GM19324 (cell line): ENCODE measurements at regions not wholly inside any gene's neighbourhood (a gene's known extent, or its start where the extent isn't known, plus 50 kb on each side); places are given as distances from the start of the nearest gene placed in this dataset.

Source experiments
- ATAC-seq: cut with Tn5 transposase; IDR thresholded peaks from one replicate; pipeline ENCODE4 v1.9.1; 2021; ENCODE audit warnings: mild to moderate bottlenecking, moderate library complexity; ENCODE audit not compliant: unreplicated experiment, low FRiP score

GRCh38 chr1:55546553-55546952 lies 331.4 kb upstream of the USP24 start:
- ATAC-seq, result no peak

- no peak for ATAC-seq
Measured at GRCh38 chr1:55544826-55545225, 329.7 kb upstream of the USP24 start.

- no peak for ATAC-seq
Measured at GRCh38 chr1:55542901-55543504, 327.8 kb upstream of the USP24 start.

GRCh38 chr1:55541296-55541695 lies 326.1 kb upstream of the USP24 start:
- ATAC-seq, result no peak

GRCh38 chr1:55539652-55540512 lies 324.7 kb upstream of the USP24 start:
- ATAC-seq, result no peak

- ATAC-seq, result no peak
Measured at GRCh38 chr1:55538428-55538827, 323.3 kb upstream of the USP24 start.

GRCh38 chr1:55536545-55536865 lies 321.3 kb upstream of the USP24 start:
- peak; percentile 58 for ATAC-seq

- ATAC-seq, result no peak
Measured at GRCh38 chr1:55535724-55536544, 320.8 kb upstream of the USP24 start.

- no peak for ATAC-seq
Measured at GRCh38 chr1:55534565-55535121, 319.5 kb upstream of the USP24 start.

GRCh38 chr1:55531644-55532043 lies 316.5 kb upstream of the USP24 start:
- no peak for ATAC-seq

- ATAC-seq, result no peak
Measured at GRCh38 chr1:55530749-55531478, 315.8 kb upstream of the USP24 start.

- ATAC-seq, result no peak
Measured at GRCh38 chr1:55529017-55529416, 313.9 kb upstream of the USP24 start.

GRCh38 chr1:55527831-55528230 lies 312.7 kb upstream of the USP24 start:
- no peak for ATAC-seq

GRCh38 chr1:55526716-55527115 lies 311.6 kb upstream of the USP24 start:
- ATAC-seq, result no peak

GRCh38 chr1:55524006-55524405 lies 308.8 kb upstream of the USP24 start:
- no peak for ATAC-seq

- ATAC-seq, result no peak
Measured at GRCh38 chr1:55522982-55523381, 307.8 kb upstream of the USP24 start.

- ATAC-seq, result no peak
Measured at GRCh38 chr1:55522353-55522903, 307.3 kb upstream of the USP24 start.

- no peak for ATAC-seq
Measured at GRCh38 chr1:55520861-55521260, 305.7 kb upstream of the USP24 start.

GRCh38 chr1:55519937-55520683 lies 304.9 kb upstream of the USP24 start:
- no peak for ATAC-seq
